Vagina (tissue), 2 donors: ENCODE measurements at regions not wholly inside any gene's neighbourhood (a gene's known extent, or its start where the extent isn't known, plus 50 kb on each side); places are given as distances from the start of the nearest gene placed in this dataset.

Source experiments
- DNase-seq, 2 donors: peaks; one replicate each; pipeline ENCODE4 v3.0.0-alpha.2; 2017; ENCODE audit errors: extremely low spot score in 2 of 2
- H3K27ac ChIP-seq: fragments of 200-600 bp; sonication (generic); one replicate; pipeline ENCODE4 v1.5.1; 2019
- H3K27me3 ChIP-seq: fragments of 200-600 bp; sonication (generic); one replicate; pipeline ENCODE4 v1.5.1; 2019
- H3K36me3 ChIP-seq, 2 donors: fragments of 200-600 bp; sonication (generic); one replicate each; pipeline ENCODE4 v1.5.1; 2017 to 2019
- H3K4me1 ChIP-seq: fragments of 200-600 bp; sonication (generic); one replicate; pipeline ENCODE4 v1.5.1; 2019
- H3K4me3 ChIP-seq, 2 donors: fragments of 200-600 bp; sonication (generic); 1 replicate in 1 of 2; 2 replicates in 1 of 2; pipeline ENCODE4 v1.5.1; 2016 to 2019
- H3K9me3 ChIP-seq: fragments of 200-600 bp; sonication (generic); one replicate; pipeline ENCODE4 v1.5.1; 2019
- CTCF ChIP-seq, 3 experiments: fragments of 450-650 bp in 2 of 3; fragments of 200-600 bp in 1 of 3; sonication (generic) in 1 of 3; IDR thresholded peaks; one replicate each; pipeline ENCODE4 v1.5.1; 2017 to 2019; ENCODE audit warnings: antibody characterized with exemption in 3 of 3, mild to moderate bottlenecking in 2 of 3, moderate library complexity in 2 of 3
- POLR2A ChIP-seq, 2 donors: fragments of 450-650 bp; IDR thresholded peaks; one replicate each; pipeline ENCODE4 v1.6.1; 2017; ENCODE audit warnings: antibody characterized with exemption in 2 of 2, mild to moderate bottlenecking in 2 of 2, moderate library complexity in 2 of 2
- POLR2AphosphoS5 ChIP-seq, 2 donors: sonication (generic); formaldehyde crosslinking; IDR thresholded peaks; one replicate each; pipeline ENCODE4 v1.9.0; 2017; ENCODE audit warnings: antibody characterized with exemption in 2 of 2, mild to moderate bottlenecking in 2 of 2, low read depth in 1 of 2; ENCODE audit not compliant: insufficient read depth in 1 of 2
- intact Hi-C: fragments of 100-400 bp; cut with DNase I; formaldehyde crosslinking; loops from one replicate; pipeline ENCODE4 v1.15.1; 2023

DNA sequence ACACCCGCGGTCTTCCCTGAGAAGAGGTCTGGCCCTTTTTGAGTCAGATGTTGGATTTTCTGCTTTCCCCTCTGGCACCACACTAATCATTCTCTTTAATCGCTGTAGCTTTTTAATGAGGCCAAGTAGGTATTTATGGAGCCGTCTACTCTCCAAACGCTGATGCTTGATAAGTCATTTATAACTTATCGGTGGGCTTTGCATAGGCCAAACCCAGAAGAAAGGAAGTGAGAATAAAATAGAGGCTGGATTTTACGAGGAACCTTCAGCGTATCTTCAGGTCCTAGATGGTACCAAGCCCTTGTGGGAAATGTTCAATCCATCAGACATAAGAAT lies 142.5 kb upstream of the CTAGE1 start:
- Histone ChIP-seq H3K4me3 (peak overlapping the region; percentile 49 to 54), H3K27me3 (no peaks in the 10 kb centered on the region), H3K4me1 (peaks cover 18% of the 10 kb centered on the region), H3K36me3 (no peaks in the 10 kb centered on the region), H3K9me3 (no peaks in the 10 kb centered on the region), H3K27ac (peak overlapping the region; percentile 78)
- TF ChIP-seq POLR2AphosphoS5 (IDR thresholded peaks at IDR 0.05; ENCODE audit: insufficient read depth in 1 of 2, low read depth in 1 of 2) (no peak), POLR2A (IDR thresholded peaks at IDR 0.05) (no peak), CTCF (IDR thresholded peaks at IDR 0.05) (no peak)
- no peak for DNase-seq
- intact Hi-C loops = loop anchor here (2.0 to 5.0 kb wide), 2 partner anchors 213 to 393 kb away; partner anchors contain the start of gene GATA6

DNA sequence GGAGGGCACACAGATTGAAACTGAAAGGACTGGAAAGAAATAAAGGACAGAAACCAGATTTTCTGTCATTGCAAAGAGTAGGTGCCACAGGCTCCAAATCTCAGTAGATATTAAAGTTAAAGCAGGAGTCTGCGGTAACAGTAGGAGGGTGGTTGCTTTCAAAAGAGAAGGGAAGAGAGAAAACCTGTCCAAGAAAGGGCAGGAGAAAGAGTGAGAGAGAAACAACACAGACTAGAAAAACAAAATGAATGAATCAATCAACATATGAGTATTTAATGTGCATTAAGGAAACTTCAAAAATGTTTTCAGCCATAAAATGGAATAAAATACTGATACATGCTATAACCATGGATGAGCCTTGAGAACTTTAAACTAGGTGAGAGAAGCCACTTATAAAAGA lies 143.1 kb upstream of the CTAGE1 start:
- Histone ChIP-seq H3K27ac (no peak overlapping the region), H3K4me1 (peaks cover 18% of the 10 kb centered on the region), H3K36me3 (no peaks in the 10 kb centered on the region), H3K27me3 (no peaks in the 10 kb centered on the region), H3K9me3 (no peaks in the 10 kb centered on the region), H3K4me3 (no peak overlapping the region)
- TF ChIP-seq POLR2A (IDR thresholded peaks at IDR 0.05) = no peak
- no peak for TF ChIP-seq CTCF (IDR thresholded peaks at IDR 0.05)
- no peak for TF ChIP-seq POLR2AphosphoS5 (IDR thresholded peaks at IDR 0.05; ENCODE audit: insufficient read depth in 1 of 2, low read depth in 1 of 2)
- DNase-seq = no peak
- intact Hi-C loops = loop anchor here (2.0 to 5.0 kb wide), 2 partner anchors 214 to 393 kb away; partner anchors contain the start of gene GATA6

- peaks cover 18% of the 10 kb centered on the region for H3K4me1 ChIP-seq
- H3K4me3 ChIP-seq = no peak overlapping the region
- H3K36me3 ChIP-seq = no peaks in the 10 kb centered on the region
- no peak overlapping the region for H3K27ac ChIP-seq
- DNase-seq = no peak
- H3K27me3 ChIP-seq = no peaks in the 10 kb centered on the region
- intact Hi-C loops = loop anchor here (5.0 kb wide), 1 partner anchor 396 kb away; the partner anchor contains the start of gene GATA6
- TF ChIP-seq CTCF (IDR thresholded peaks at IDR 0.05) = peak; percentile 68 to 77 (median 73)
- no peak for TF ChIP-seq POLR2A (IDR thresholded peaks at IDR 0.05)
- peak in 1 of 2 donors; percentile 58 for TF ChIP-seq POLR2AphosphoS5 (IDR thresholded peaks at IDR 0.05; ENCODE audit: insufficient read depth in 1 of 2, low read depth in 1 of 2)
- no peaks in the 10 kb centered on the region for H3K9me3 ChIP-seq
Measured at GRCh38 chr18:22563164-22563583, 145.5 kb upstream of the CTAGE1 start.

GRCh38 chr18:22564036-22564435 lies 146.3 kb upstream of the CTAGE1 start:
- Histone ChIP-seq H3K27ac (no peak overlapping the region), H3K27me3 (no peaks in the 10 kb centered on the region), H3K36me3 (no peaks in the 10 kb centered on the region), H3K4me3 (no peak overlapping the region), H3K9me3 (no peaks in the 10 kb centered on the region), H3K4me1 (peaks cover 15% of the 10 kb centered on the region)
- DNase-seq = no peak
- intact Hi-C loops = loop anchor here (5.0 kb wide), 1 partner anchor 397 kb away; the partner anchor contains the start of gene GATA6
- TF ChIP-seq POLR2A (IDR thresholded peaks at IDR 0.05) = no peak
- TF ChIP-seq CTCF (IDR thresholded peaks at IDR 0.05) = no peak
- no peak for TF ChIP-seq POLR2AphosphoS5 (IDR thresholded peaks at IDR 0.05; ENCODE audit: insufficient read depth in 1 of 2, low read depth in 1 of 2)

- Histone ChIP-seq H3K27ac (no peak overlapping the region), H3K4me1 (no peaks in the 10 kb centered on the region), H3K9me3 (no peaks in the 10 kb centered on the region), H3K27me3 (no peaks in the 10 kb centered on the region), H3K36me3 (no peaks in the 10 kb centered on the region), H3K4me3 (no peak overlapping the region)
- intact Hi-C loops = no loop called here
- no peak for TF ChIP-seq POLR2A (IDR thresholded peaks at IDR 0.05)
- DNase-seq = no peak
Measured at GRCh38 chr18:22566703-22567420, 149.1 kb upstream of the CTAGE1 start.
